Heart left ventricle (tissue), 16 donors: ENCODE measurements at regions not wholly inside any gene's neighbourhood (a gene's known extent, or its start where the extent isn't known, plus 50 kb on each side); places are given as distances from the start of the nearest gene placed in this dataset.

Source experiments
- ATAC-seq, 4 donors: fragments of 200-7000 bp; cut with Tn5 transposase; one replicate each; pipeline ENCODE4 v1.9.1; 2020 to 2022; ENCODE audit warnings: moderate library complexity in 4 of 4, mild to moderate bottlenecking in 3 of 4, moderate number of reproducible peaks in 1 of 4
- DNase-seq, 5 donors: peaks; one replicate each; pipeline ENCODE4 v3.0.0-alpha.2; 2020
- H3K27ac ChIP-seq, 12 donors: fragments of 200-600 bp; sonication (generic) in 4 of 12; one replicate each; pipeline versions ENCODE4 v1.5.0 to v1.8.0; 2016 to 2022; ENCODE audit warnings: mild to moderate bottlenecking in 2 of 12
- H3K27me3 ChIP-seq, 9 donors: fragments of 200-600 bp; sonication (generic) in 2 of 9; one replicate each; pipeline versions ENCODE4 v1.5.1 to v1.8.0; 2016 to 2022; ENCODE audit warnings: mild to moderate bottlenecking in 3 of 9
- H3K36me3 ChIP-seq, 9 donors: fragments of 200-600 bp; sonication (generic) in 2 of 9; one replicate each; pipeline versions ENCODE4 v1.5.0 to v1.8.0; 2018 to 2022; ENCODE audit warnings: mild to moderate bottlenecking in 2 of 9
- H3K4me1 ChIP-seq, 12 donors: fragments of 200-600 bp; sonication (generic) in 4 of 12; one replicate each; pipeline versions ENCODE4 v1.5.0 to v1.8.0; 2016 to 2022; ENCODE audit warnings: mild to moderate bottlenecking in 3 of 12
- H3K4me3 ChIP-seq, 12 donors: fragments of 200-600 bp; sonication (generic) in 4 of 12; one replicate each; pipeline versions ENCODE4 v1.5.0 to v1.8.0; 2017 to 2022; ENCODE audit warnings: mild to moderate bottlenecking in 9 of 12, moderate library complexity in 4 of 12
- H3K9me3 ChIP-seq, 12 donors: fragments of 200-600 bp; sonication (generic) in 4 of 12; one replicate each; pipeline versions ENCODE4 v1.5.0 to v1.8.0; 2016 to 2022; ENCODE audit warnings: mild to moderate bottlenecking in 1 of 12
- CTCF ChIP-seq, 12 donors: fragments of 200-600 bp; sonication (generic) in 4 of 12; IDR thresholded peaks; one replicate each; pipeline versions ENCODE4 v1.5.0 to v1.8.0; 2018 to 2022; ENCODE audit warnings: antibody characterized with exemption in 12 of 12, mild to moderate bottlenecking in 5 of 12
- POLR2A ChIP-seq, 2 donors: fragments of 450-650 bp; IDR thresholded peaks; one replicate each; pipeline ENCODE4 v1.6.1; 2017; ENCODE audit warnings: antibody characterized with exemption in 2 of 2, mild to moderate bottlenecking in 2 of 2, moderate library complexity in 2 of 2
- WGBS, 4 donors: extraction: QIAGEN DNeasy Blood & Tissue Kit in 2 of 4; methylation state at CpG; one replicate each; pipeline versions ENCODE4 v1.1.5 to v1.1.7; 2013 to 2018; 5-methylcytosine and 5-hydroxymethylcytosine counted together
- intact Hi-C, 10 donors: fragments of 100-400 bp; cut with DNase I; formaldehyde crosslinking; loops; one replicate each; pipeline versions ENCODE4 v1.11.1 to v1.14.2; 2022
- donor health status: ischemic (EF 13 %, LVEDD 7.1; RV severe dilation, severe dysfunction).
- donor health status: healthy with polysubstance abuse.
- donor health status: DM: no; HTN: yes; CAD: no.
- donor health status: DM: no; HTN: no; CAD: no.
- donor health status: ischemic (EF 25% LVEDD 6.9; RV normal size, moderate dysfunction).
- donor health status: ischemic (EF 25% LVEDD 5.7; RV mildly dilated, moderate dysfunction).
- donor health status: healthy.
- donor health status: DM: yes; HTN: yes; CAD: no.
- donor health status: ischemic (EF 35%, LVEDD 5.7; RV mildly dilated, moderate dysfunction).
- donor health status: nonischemic (EF 11% LVEDD 7.7; RV severe dilation, severe dysfunction).
- donor health status: DM: yes; HTN: yes; CAD: no.
- donor health status: PGD.
- donor health status: ischemic (EF 29% LVEDD 5.4; RV normal size, mild dysfunction).
- donor health status: nonischemic (EF 23%, LVEDD 6.1; RV moderate dilation, normal function).

DNA sequence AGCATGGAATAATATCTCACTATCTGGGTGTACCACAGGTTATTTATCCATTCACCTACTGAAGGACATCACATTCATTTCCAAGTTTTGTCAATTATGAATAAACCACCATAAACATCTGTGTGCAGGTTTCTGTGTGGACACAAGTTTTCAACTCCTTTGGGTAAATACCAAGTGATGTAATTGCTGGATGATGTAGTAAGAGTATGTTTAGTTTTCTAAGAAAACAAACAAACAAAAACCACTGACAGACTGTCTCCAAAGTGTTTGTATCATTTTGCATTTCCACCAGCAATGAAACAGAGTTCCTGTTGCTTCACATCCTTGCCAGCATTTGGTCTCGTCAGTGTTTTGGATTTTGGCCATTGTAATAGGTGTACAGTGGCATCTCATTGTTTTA is 435.7 kb upstream of the PROX1 start:
- Histone ChIP-seq H3K4me3 (no peak overlapping the region), H3K27ac (no peak overlapping the region), H3K4me1 (no peaks in the 10 kb centered on the region), H3K9me3 (peaks cover 0 to 3% (median 0%) of the 10 kb centered on the region in 12 donors), H3K27me3 (no peaks in the 10 kb centered on the region), H3K36me3 (no peaks in the 10 kb centered on the region)
- intact Hi-C loops, result loop anchor here in 1 of 10 donors (10.0 kb wide), 1 partner anchor 177 kb away; no protein-coding TSS in a partner anchor
- 69 to 83% (median 73%) methylated on average over 1 of the region's 1 CpG for WGBS, 4 donors
- DNase-seq, result no peak
- ATAC-seq, result no peak
- TF ChIP-seq CTCF (IDR thresholded peaks at IDR 0.05) (no peak), POLR2A (IDR thresholded peaks at IDR 0.05) (no peak)

DNA sequence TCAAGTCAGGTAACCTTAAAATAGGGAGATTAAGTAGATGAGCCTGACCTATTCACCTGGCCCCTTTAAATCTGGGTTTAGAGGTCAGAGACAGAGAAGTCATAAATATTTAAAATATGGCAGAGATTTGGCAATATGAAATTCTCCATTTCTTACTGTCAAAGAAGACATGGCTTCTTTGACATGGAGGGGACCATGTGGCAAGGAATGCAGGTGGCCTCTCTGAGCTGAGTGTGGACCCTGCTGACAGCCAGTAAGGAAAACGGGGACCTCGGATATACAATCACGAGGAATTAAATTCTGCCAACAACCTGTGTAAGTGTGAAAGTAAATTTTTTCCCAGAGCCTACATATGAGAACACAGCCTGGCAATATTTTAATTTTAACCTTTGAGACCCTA is 427.5 kb upstream of the PROX1 start:
- Histone ChIP-seq H3K4me3 (no peak overlapping the region), H3K9me3 (peaks cover 0 to 34% (median 7%) of the 10 kb centered on the region in 12 donors), H3K4me1 (no peaks in the 10 kb centered on the region), H3K27ac (no peak overlapping the region), H3K36me3 (no peaks in the 10 kb centered on the region), H3K27me3 (no peaks in the 10 kb centered on the region)
- no peak for DNase-seq
- no peak for TF ChIP-seq POLR2A (IDR thresholded peaks at IDR 0.05)
- no peak for TF ChIP-seq CTCF (IDR thresholded peaks at IDR 0.05)
- intact Hi-C loops, result loop anchor here in 8 of 10 donors (5.0 to 10.0 kb wide), 6 partner anchors 178 to 565 kb away; partner anchors contain the start of gene PROX1 (in 4 of the 8)
- WGBS, 4 donors, result 93 to 96% (median 95%) methylated on average over 3 of the region's 3 CpGs
- ATAC-seq, result no peak

DNA sequence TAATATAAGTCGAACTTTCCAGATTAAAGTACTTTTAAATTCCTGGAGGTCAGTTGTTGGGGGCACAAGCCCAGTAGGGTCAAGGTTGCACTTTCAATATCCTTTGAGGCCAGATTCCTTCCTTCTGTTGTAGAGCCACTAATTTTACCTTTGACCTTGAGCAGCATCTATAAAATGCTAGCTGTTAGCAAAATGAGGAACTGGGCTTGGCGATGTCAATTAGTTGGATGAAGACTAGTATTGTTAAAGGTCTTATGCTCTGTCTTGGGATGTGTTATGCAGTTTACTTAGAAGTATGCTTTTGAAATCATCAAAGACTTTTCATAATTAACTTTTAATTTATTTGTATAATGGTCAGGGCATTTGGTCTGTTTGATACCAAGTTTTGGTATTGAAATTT is 425.9 kb upstream of the PROX1 start:
- Histone ChIP-seq H3K27me3 (no peaks in the 10 kb centered on the region), H3K36me3 (no peaks in the 10 kb centered on the region), H3K9me3 (peaks cover 0 to 40% (median 7%) of the 10 kb centered on the region in 12 donors), H3K4me3 (no peak overlapping the region), H3K4me1 (no peaks in the 10 kb centered on the region), H3K27ac (no peak overlapping the region)
- intact Hi-C loops, result loop anchor here in 8 of 10 donors (5.0 to 10.0 kb wide), 6 partner anchors 180 to 563 kb away; partner anchors contain the start of gene PROX1 (in 4 of the 8)
- no peak for ATAC-seq
- DNase-seq, result no peak
- TF ChIP-seq POLR2A (IDR thresholded peaks at IDR 0.05), result no peak
- no peak for TF ChIP-seq CTCF (IDR thresholded peaks at IDR 0.05)
- 94 to 96% (median 94%) methylated on average over 2 of the region's 2 CpGs for WGBS, 4 donors

- no peak for DNase-seq
- ATAC-seq, result peak in 1 of 4 donors; percentile 49
- Histone ChIP-seq H3K27me3 (no peaks in the 10 kb centered on the region), H3K4me1 (no peaks in the 10 kb centered on the region), H3K27ac (no peak overlapping the region), H3K4me3 (no peak overlapping the region), H3K36me3 (no peaks in the 10 kb centered on the region), H3K9me3 (peaks cover 0 to 45% (median 7%) of the 10 kb centered on the region in 12 donors)
- TF ChIP-seq CTCF (IDR thresholded peaks at IDR 0.05) (peak; percentile 13 to 50 (median 34)), POLR2A (IDR thresholded peaks at IDR 0.05) (no peak)
- intact Hi-C loops, result loop anchor here in 8 of 10 donors (2.0 to 10.0 kb wide), 8 partner anchors 182 to 561 kb away; partner anchors contain the start of gene PROX1 (in 4 of the 8)
These were observed 423.5 kb upstream of the PROX1 start for GRCh38 chr1:213564215-213564659.
